HEK293T (cell line): ENCODE measurements at regions not wholly inside any gene's neighbourhood (a gene's known extent, or its start where the extent isn't known, plus 50 kb on each side); places are given as distances from the start of the nearest gene placed in this dataset.

ENCODE experiments used
- BHLHE40 ChIP-seq: fragments of 450-650 bp; IDR thresholded peaks from 2 replicates; pipeline ENCODE4 v1.6.1; 2016; ENCODE audit warnings: mild to moderate bottlenecking, moderate library complexity, borderline replicate concordance
- CTBP1 ChIP-seq: fragments of 450-650 bp; IDR thresholded peaks from 2 replicates; pipeline ENCODE4 v1.6.1; 2016; ENCODE audit warnings: borderline replicate concordance
- ELF4 ChIP-seq: fragments of 450-650 bp; IDR thresholded peaks from 2 replicates; pipeline ENCODE4 v1.6.1; 2017; ENCODE audit warnings: antibody characterized with exemption
- FOXA1 ChIP-seq: fragments of 450-650 bp; IDR thresholded peaks from 2 replicates; pipeline ENCODE4 v1.6.1; 2016; ENCODE audit warnings: mild to moderate bottlenecking
- FOXM1 ChIP-seq: fragments of 450-650 bp; IDR thresholded peaks from 2 replicates; pipeline ENCODE4 v1.6.1; 2017; ENCODE audit warnings: mild to moderate bottlenecking, borderline replicate concordance
- HDGF ChIP-seq: fragments of 450-650 bp; IDR thresholded peaks from 2 replicates; pipeline ENCODE4 v1.6.1; 2017; ENCODE audit warnings: antibody characterized with exemption, borderline replicate concordance
- TARDBP ChIP-seq: fragments of 450-650 bp; IDR thresholded peaks from 2 replicates; pipeline ENCODE4 v1.6.1; 2016

DNA sequence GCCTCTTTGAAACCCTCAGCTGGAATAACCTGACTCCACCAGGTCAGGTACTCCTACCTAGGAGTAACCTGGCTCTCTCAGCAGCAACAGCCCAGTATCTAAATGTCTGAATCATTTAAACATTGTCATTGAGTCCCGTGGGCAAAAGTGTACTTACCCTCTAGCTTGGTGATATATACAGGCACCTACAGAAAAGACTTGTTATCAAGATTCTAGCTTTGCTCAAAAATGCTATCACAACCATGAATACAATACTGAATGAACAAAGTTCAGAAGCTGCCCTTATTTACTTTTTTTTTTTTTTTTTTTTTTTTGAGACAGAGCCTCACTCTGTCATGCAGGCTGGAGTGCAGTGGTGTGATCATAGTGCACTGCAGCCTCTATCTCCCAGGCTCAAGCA is 268.2 kb downstream of the ZNF608 start:
- TF ChIP-seq FOXM1 (no peak), CTBP1 (no peak), ELF4 (no peak), BHLHE40 (no peak), FOXA1 (no peak), HDGF (no peak), TARDBP (no peak)
